ENCODE measurements at regions not wholly inside any gene's neighbourhood (a gene's known extent, or its start where the extent isn't known, plus 50 kb on each side); places are given as distances from the start of the nearest gene placed in this dataset.

DNA sequence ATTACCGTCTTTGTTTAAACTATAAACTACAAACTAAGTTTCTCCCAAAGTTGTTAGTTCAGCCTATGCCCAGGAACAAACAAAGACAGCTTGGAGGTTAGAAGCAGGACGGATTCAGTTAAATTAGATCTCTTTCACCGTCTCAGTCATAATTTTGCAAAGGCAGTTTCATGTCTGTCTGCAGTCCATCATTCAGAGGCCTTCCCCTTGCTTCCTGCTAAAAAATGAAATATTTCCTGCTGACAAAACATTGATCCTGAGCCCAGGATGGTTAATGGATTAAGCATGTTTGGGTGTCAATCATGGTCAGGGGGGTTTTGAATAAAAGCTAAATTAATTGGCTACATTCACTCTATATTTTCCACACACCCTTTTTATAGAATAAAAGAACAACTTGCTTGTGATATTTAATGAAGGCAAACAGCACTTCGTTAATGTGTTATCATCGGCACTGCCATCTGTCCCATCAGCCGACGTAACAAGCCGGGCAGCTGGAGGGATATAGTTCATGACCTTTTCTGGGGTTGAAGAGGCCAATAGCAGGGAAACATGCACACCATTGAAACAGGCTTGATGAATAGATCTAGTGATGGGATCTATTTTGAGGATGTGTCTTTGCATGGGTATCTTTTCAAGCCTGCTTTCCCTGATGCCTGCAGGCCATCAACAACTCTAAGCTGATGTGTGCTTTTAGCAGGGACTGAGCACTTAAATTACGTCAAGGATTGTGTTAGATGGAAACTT lies 521.3 kb upstream of the TMEM132C start:
- no peak for DNase-seq (ENCODE audit: unreplicated experiment)
- TF ChIP-seq, protein P1, sequence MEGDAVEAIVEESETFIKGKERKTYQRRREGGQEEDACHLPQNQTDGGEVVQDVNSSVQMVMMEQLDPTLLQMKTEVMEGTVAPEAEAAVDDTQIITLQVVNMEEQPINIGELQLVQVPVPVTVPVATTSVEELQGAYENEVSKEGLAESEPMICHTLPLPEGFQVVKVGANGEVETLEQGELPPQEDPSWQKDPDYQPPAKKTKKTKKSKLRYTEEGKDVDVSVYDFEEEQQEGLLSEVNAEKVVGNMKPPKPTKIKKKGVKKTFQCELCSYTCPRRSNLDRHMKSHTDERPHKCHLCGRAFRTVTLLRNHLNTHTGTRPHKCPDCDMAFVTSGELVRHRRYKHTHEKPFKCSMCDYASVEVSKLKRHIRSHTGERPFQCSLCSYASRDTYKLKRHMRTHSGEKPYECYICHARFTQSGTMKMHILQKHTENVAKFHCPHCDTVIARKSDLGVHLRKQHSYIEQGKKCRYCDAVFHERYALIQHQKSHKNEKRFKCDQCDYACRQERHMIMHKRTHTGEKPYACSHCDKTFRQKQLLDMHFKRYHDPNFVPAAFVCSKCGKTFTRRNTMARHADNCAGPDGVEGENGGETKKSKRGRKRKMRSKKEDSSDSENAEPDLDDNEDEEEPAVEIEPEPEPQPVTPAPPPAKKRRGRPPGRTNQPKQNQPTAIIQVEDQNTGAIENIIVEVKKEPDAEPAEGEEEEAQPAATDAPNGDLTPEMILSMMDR (IDR thresholded peaks at IDR 0.05; ENCODE audit: unreplicated experiment) = no peak
- H3K4me1 Mint-ChIP-seq (ENCODE audit: insufficient read depth, unreplicated experiment) = no peaks in the 10 kb centered on the region
- peaks cover 8% of the 10 kb centered on the region for H3K9me3 Mint-ChIP-seq (ENCODE audit: unreplicated experiment)
- no peak overlapping the region for H3K4me3 Mint-ChIP-seq (ENCODE audit: unreplicated experiment)
- no TSS peak for BruUV-seq (replicated peaks)
- intact Hi-C loops (cut with micrococcal nuclease) = no loop called here
- H3K36me3 Mint-ChIP-seq (ENCODE audit: insufficient read depth, unreplicated experiment) = no peaks in the 10 kb centered on the region
- H3K27me3 Mint-ChIP-seq (ENCODE audit: insufficient read depth, unreplicated experiment) = no peaks in the 10 kb centered on the region
- POLR2A ChIA-PET = no interaction called here
- H3K27ac Mint-ChIP-seq (ENCODE audit: low read depth, unreplicated experiment) = no peak overlapping the region
- CTCF ChIA-PET = no interaction called here

- intact Hi-C loops (cut with micrococcal nuclease) = no loop called here
- no peak for DNase-seq (ENCODE audit: unreplicated experiment)
- ChIA-PET POLR2A (no interaction called here), CTCF (interaction anchor here (0.8 kb wide), 1 partner anchor 229 kb away, joined by 3 read pairs; no protein-coding TSS in a partner anchor)
- Mint-ChIP-seq H3K4me1 (ENCODE audit: insufficient read depth, unreplicated experiment) (no peaks in the 10 kb centered on the region), H3K27me3 (ENCODE audit: insufficient read depth, unreplicated experiment) (no peaks in the 10 kb centered on the region), H3K9me3 (ENCODE audit: unreplicated experiment) (peaks cover 7% of the 10 kb centered on the region), H3K36me3 (ENCODE audit: insufficient read depth, unreplicated experiment) (no peaks in the 10 kb centered on the region), H3K4me3 (ENCODE audit: unreplicated experiment) (no peak overlapping the region), H3K27ac (ENCODE audit: low read depth, unreplicated experiment) (no peak overlapping the region)
- BruUV-seq (replicated peaks) = no TSS peak
- TF ChIP-seq, protein P1 (IDR thresholded peaks at IDR 0.05; ENCODE audit: unreplicated experiment) = no peak
Observed at GRCh38 chr12:127749416-127749815, 517.6 kb upstream of the TMEM132C start.

- no peak overlapping the region for H3K4me3 Mint-ChIP-seq (ENCODE audit: unreplicated experiment)
- no peak overlapping the region for H3K27ac Mint-ChIP-seq (ENCODE audit: low read depth, unreplicated experiment)
- no peaks in the 10 kb centered on the region for H3K4me1 Mint-ChIP-seq (ENCODE audit: insufficient read depth, unreplicated experiment)
- DNase-seq (ENCODE audit: unreplicated experiment) = no peak
- TF ChIP-seq, protein P1 (IDR thresholded peaks at IDR 0.05; ENCODE audit: unreplicated experiment) = no peak
- H3K9me3 Mint-ChIP-seq (ENCODE audit: unreplicated experiment) = peaks cover 15% of the 10 kb centered on the region
- intact Hi-C loops (cut with micrococcal nuclease) = no loop called here
- ChIA-PET POLR2A (no interaction called here), CTCF (interaction anchor here (0.8 kb wide), 1 partner anchor 230 kb away, joined by 3 read pairs; no protein-coding TSS in a partner anchor)
- no peaks in the 10 kb centered on the region for H3K27me3 Mint-ChIP-seq (ENCODE audit: insufficient read depth, unreplicated experiment)
- no peaks in the 10 kb centered on the region for H3K36me3 Mint-ChIP-seq (ENCODE audit: insufficient read depth, unreplicated experiment)
- no TSS peak for BruUV-seq (replicated peaks)
Observed at GRCh38 chr12:127750076-127750840, 516.7 kb upstream of the TMEM132C start.

GRCh38 chr12:127752802-127753201 lies 514.2 kb upstream of the TMEM132C start:
- no peak overlapping the region for H3K4me3 Mint-ChIP-seq (ENCODE audit: unreplicated experiment)
- intact Hi-C loops (cut with micrococcal nuclease) = no loop called here

More at GRCh38 chr12:127752802-127753201, 514.2 kb upstream of the TMEM132C start:
- Mint-ChIP-seq H3K27me3 (ENCODE audit: insufficient read depth, unreplicated experiment) (no peaks in the 10 kb centered on the region), H3K9me3 (ENCODE audit: unreplicated experiment) (peaks cover 34% of the 10 kb centered on the region), H3K36me3 (ENCODE audit: insufficient read depth, unreplicated experiment) (no peaks in the 10 kb centered on the region), H3K4me1 (ENCODE audit: insufficient read depth, unreplicated experiment) (no peaks in the 10 kb centered on the region), H3K27ac (ENCODE audit: low read depth, unreplicated experiment) (no peak overlapping the region)
- TF ChIP-seq, protein P1 (IDR thresholded peaks at IDR 0.05; ENCODE audit: unreplicated experiment) = no peak
- ChIA-PET CTCF (no interaction called here), POLR2A (no interaction called here)
- DNase-seq (ENCODE audit: unreplicated experiment) = no peak
- no TSS peak for BruUV-seq (replicated peaks)
